ENCODE measurements at regions not wholly inside any gene's neighbourhood (a gene's known extent, or its start where the extent isn't known, plus 50 kb on each side); places are given as distances from the start of the nearest gene placed in this dataset.
"Not testable (repeated sequence)": the region's sequence is repeated elsewhere in the genome, so short reads cannot be mapped to it uniquely, and the experiment has no call there.

GRCh38 chr3:105238367-105238766, 128.3 kb upstream of the ALCAM start:
- DNase-seq, result no peak

- no peak for DNase-seq
These were observed 123.6 kb upstream of the ALCAM start for GRCh38 chr3:105243076-105243475.

GRCh38 chr3:105246536-105246935, 120.2 kb upstream of the ALCAM start:
- no peak for DNase-seq

- DNase-seq, result no peak
These were observed 113.5 kb upstream of the ALCAM start for GRCh38 chr3:105253225-105253624.

- no peak for DNase-seq
These were observed 112.6 kb upstream of the ALCAM start for GRCh38 chr3:105254154-105254553.

- no peak for DNase-seq
These were observed 111.4 kb upstream of the ALCAM start for GRCh38 chr3:105255350-105255749.

- no peak for DNase-seq
These were observed 107.2 kb upstream of the ALCAM start for GRCh38 chr3:105259496-105259895.

- DNase-seq, result no peak
These were observed 106.3 kb upstream of the ALCAM start for GRCh38 chr3:105260385-105260784.

- DNase-seq, result no peak
These were observed 92.2 kb upstream of the ALCAM start for GRCh38 chr3:105274536-105274935.

- DNase-seq, result no peak
These were observed 91.8 kb upstream of the ALCAM start for GRCh38 chr3:105274958-105275357.

- no peak for DNase-seq
These were observed 89.1 kb upstream of the ALCAM start for GRCh38 chr3:105277656-105278055.

GRCh38 chr3:105278688-105279087, 88.0 kb upstream of the ALCAM start:
- no peak for DNase-seq

- no peak for DNase-seq
These were observed 84.7 kb upstream of the ALCAM start for GRCh38 chr3:105281989-105282388.

- DNase-seq, result no peak
These were observed 81.8 kb upstream of the ALCAM start for GRCh38 chr3:105284876-105285275.

- DNase-seq, result no peak
These were observed 81.0 kb upstream of the ALCAM start for GRCh38 chr3:105285653-105286241.

- no peak for DNase-seq
These were observed 73.3 kb upstream of the ALCAM start for GRCh38 chr3:105293441-105293840.

GRCh38 chr3:105296182-105296822, 70.4 kb upstream of the ALCAM start:
- DNase-seq, result not testable (repeated sequence)

- no peak for DNase-seq
These were observed 62.2 kb upstream of the ALCAM start for GRCh38 chr3:105304487-105304886.

- no peak for DNase-seq
These were observed 51.6 kb upstream of the ALCAM start for GRCh38 chr3:105315144-105315543.

- DNase-seq, result no peak
These were observed 50.9 kb upstream of the ALCAM start for GRCh38 chr3:105315815-105316214.

- no peak for DNase-seq
These were observed 50.4 kb upstream of the ALCAM start for GRCh38 chr3:105316331-105316730.
